IMR-90 (cell line): ENCODE measurements at regions not wholly inside any gene's neighbourhood (a gene's known extent, or its start where the extent isn't known, plus 50 kb on each side); places are given as distances from the start of the nearest gene placed in this dataset.

ENCODE experiments used
- ATAC-seq: fragments of 200-7000 bp; cut with Tn5 transposase; 2 replicates; pipeline ENCODE4 v1.9.1; 2020; ENCODE audit warnings: low read depth, mild to moderate bottlenecking, moderate library complexity
- BruUV-seq: library from RNA; stranded (reverse); fragments of 400-500 nt; replicated peaks from 2 replicates; lab custom pipeline; 2021; lab: Mats Ljungman, UMichigan
- CTCF ChIA-PET: fragments of 300-600 bp; formaldehyde crosslinking; extraction: SDS; loops from one replicate; lab custom pipeline; 2021; ENCODE audit warnings: antibody characterized with exemption; lab: Yijun Ruan, JAX
- POLR2A ChIA-PET: fragments of 300-600 bp; sonication (Branson Sonifier 250); formaldehyde crosslinking; loops from one replicate; lab custom pipeline; 2022; ENCODE audit warnings: antibody characterized with exemption; ENCODE audit not compliant: unreplicated experiment; lab: Charles Lee
- DNase-seq: peaks from one replicate; pipeline ENCODE4 v3.0.0; 2013
- H2AFZ ChIP-seq: replicated peaks from 2 replicates; pipeline ENCODE3; 2013; ENCODE audit warnings: low read length, mild to moderate bottlenecking; ENCODE audit not compliant: poor library complexity
- H2AK5ac ChIP-seq: 2 replicates; pipeline ENCODE4 v1.6.1; 2013; ENCODE audit warnings: low read depth, low read length, inconsistent platforms
- H2AK9ac ChIP-seq: replicated peaks from 2 replicates; pipeline ENCODE3; 2013; ENCODE audit warnings: mild to moderate bottlenecking, low read depth, low read length, moderate library complexity; ENCODE audit not compliant: poor library complexity
- H2BK120ac ChIP-seq: 2 replicates; pipeline ENCODE4 v1.6.1; 2013; ENCODE audit warnings: low read depth, low read length, inconsistent platforms
- H2BK15ac ChIP-seq: 3 replicates; pipeline ENCODE4 v1.6.1; 2013; ENCODE audit warnings: low read depth, low read length, inconsistent platforms
- H2BK20ac ChIP-seq: 2 replicates; pipeline ENCODE4 v1.6.1; 2013; ENCODE audit warnings: low read depth, mild to moderate bottlenecking, inconsistent platforms, low read length, moderate library complexity
- H2BK5ac ChIP-seq: 2 replicates; pipeline ENCODE4 v1.6.1; 2013; ENCODE audit warnings: mild to moderate bottlenecking, low read depth, low read length, inconsistent platforms; ENCODE audit not compliant: poor library complexity, severe bottlenecking
- H3K14ac ChIP-seq: replicated peaks from 2 replicates; pipeline ENCODE4 v1.6.1; 2013; ENCODE audit warnings: low read depth, low read length, inconsistent platforms
- H3K18ac ChIP-seq: 2 replicates; pipeline ENCODE4 v1.6.1; 2013; ENCODE audit warnings: low read depth, low read length, control low read depth
- H3K23ac ChIP-seq: 2 replicates; pipeline ENCODE4 v1.6.1; 2013; ENCODE audit warnings: low read depth, low read length, inconsistent platforms
- H3K27ac ChIP-seq: 2 replicates; pipeline ENCODE4 v1.5.1; 2013; ENCODE audit warnings: mild to moderate bottlenecking, control low read depth, low read length; ENCODE audit not compliant: insufficient read depth
- H3K27me3 ChIP-seq: 2 replicates; pipeline ENCODE4 v1.6.1; 2013; ENCODE audit warnings: low read length; ENCODE audit not compliant: control insufficient read depth, insufficient read depth
- H3K36me3 ChIP-seq: 2 replicates; pipeline ENCODE4 v1.6.1; 2013; ENCODE audit warnings: low read length, mixed read lengths; ENCODE audit not compliant: control insufficient read depth, insufficient read depth
- H3K4ac ChIP-seq: 2 replicates; pipeline ENCODE4 v1.6.1; 2013; ENCODE audit warnings: low read depth, low read length, inconsistent platforms
- H3K4me1 ChIP-seq: 2 replicates; pipeline ENCODE4 v1.6.1; 2013; ENCODE audit warnings: low read length, mixed read lengths; ENCODE audit not compliant: control insufficient read depth, insufficient read depth
- H3K4me2 ChIP-seq: 2 replicates; pipeline ENCODE4 v1.6.1; 2013; ENCODE audit warnings: low read depth, mild to moderate bottlenecking, control low read depth, low read length, moderate library complexity
- H3K4me3 ChIP-seq: 2 replicates; pipeline ENCODE4 v1.5.1; 2013; ENCODE audit warnings: low read depth, mild to moderate bottlenecking, control low read depth, low read length, moderate library complexity; ENCODE audit not compliant: insufficient read depth
- H3K56ac ChIP-seq: 2 replicates; pipeline ENCODE4 v1.6.1; 2013; ENCODE audit warnings: low read length, inconsistent platforms; ENCODE audit not compliant: insufficient read depth; ENCODE audit errors: extremely low read depth
- H3K79me1 ChIP-seq, 2 experiments: 2 replicates each; pipeline ENCODE4 v1.6.1; 2013; ENCODE audit warnings: low read length in 2 of 2, inconsistent platforms in 1 of 2, low read depth in 1 of 2
- H3K9ac ChIP-seq: 2 replicates; pipeline ENCODE4 v1.6.1; 2013; ENCODE audit warnings: low read depth, low read length, control low read depth
- H3K9me1 ChIP-seq: 2 replicates; pipeline ENCODE4 v1.6.1; 2013; ENCODE audit warnings: low read length, inconsistent platforms; ENCODE audit not compliant: insufficient read depth
- H3K9me3 ChIP-seq: 2 replicates; pipeline ENCODE4 v1.6.1; 2013; ENCODE audit warnings: low read length; ENCODE audit not compliant: control insufficient read depth, insufficient read depth
- H4K20me1 ChIP-seq: 2 replicates; pipeline ENCODE4 v1.6.1; 2013; ENCODE audit warnings: low read length, inconsistent platforms; ENCODE audit not compliant: insufficient read depth
- H4K5ac ChIP-seq: 2 replicates; pipeline ENCODE4 v1.6.1; 2013; ENCODE audit warnings: mild to moderate bottlenecking, low read depth, low read length, control low read depth
- H4K8ac ChIP-seq, 2 experiments: 2 replicates each; pipeline ENCODE4 v1.6.1; 2013; ENCODE audit warnings: low read depth in 2 of 2, low read length in 2 of 2, control low read depth in 1 of 2, inconsistent platforms in 1 of 2
- H4K91ac ChIP-seq: 2 replicates; pipeline ENCODE4 v1.6.1; 2013; ENCODE audit warnings: low read depth, low read length, inconsistent platforms; ENCODE audit not compliant: insufficient read depth
- BHLHE40 ChIP-seq: fragments of 150-350 bp; IDR thresholded peaks from 2 replicates; pipeline ENCODE4 v1.6.1; 2016; ENCODE audit warnings: mild to moderate bottlenecking, low read depth, low read length
- CHD1 ChIP-seq: IDR thresholded peaks from 2 replicates; pipeline ENCODE4 v1.6.1; 2012; ENCODE audit warnings: low read depth, low read length, improper control_type of control experiment
- CTCF ChIP-seq: conservative IDR thresholded peaks from 2 replicates; pipeline ENCODE4 v1.5.1; 2012; ENCODE audit warnings: mild to moderate bottlenecking, low read depth, low read length, improper control_type of control experiment
- MAZ ChIP-seq: IDR thresholded peaks from 2 replicates; pipeline ENCODE4 v1.6.1; 2012; ENCODE audit warnings: low read depth, mild to moderate bottlenecking, low read length, improper control_type of control experiment, moderate library complexity, borderline replicate concordance
- MXI1 ChIP-seq: IDR thresholded peaks from 2 replicates; pipeline ENCODE4 v1.6.1; 2012; ENCODE audit warnings: low read depth, mild to moderate bottlenecking, low read length, moderate library complexity, borderline replicate concordance
- POLR2A ChIP-seq: IDR thresholded peaks from 2 replicates; pipeline ENCODE4 v1.6.1; 2012; ENCODE audit warnings: mild to moderate bottlenecking, low read depth, low read length
- RAD21 ChIP-seq: IDR thresholded peaks from 2 replicates; pipeline ENCODE4 v1.6.1; 2012; ENCODE audit warnings: low read length, improper control_type of control experiment
- RCOR1 ChIP-seq: IDR thresholded peaks from 2 replicates; pipeline ENCODE4 v1.6.1; 2012; ENCODE audit warnings: mild to moderate bottlenecking, low read length, improper control_type of control experiment; ENCODE audit not compliant: insufficient replicate concordance
- dilution Hi-C: fragments of 300-500 bp; cut with HindIII; formaldehyde crosslinking; loops from one replicate; pipeline ENCODE4 v1.14.3; 2018; ENCODE audit warnings: low sequenced_read_pairs; ENCODE audit not compliant: unreplicated experiment
- in situ Hi-C: fragments of 300-500 bp; cut with MboI; formaldehyde crosslinking; loops from 3 replicates; pipeline ENCODE4 v1.14.3; 2019; ENCODE audit warnings: low sequenced_read_pairs, inconsistent platforms, mixed read lengths
- intact Hi-C: fragments of 100-400 bp; cut with micrococcal nuclease; formaldehyde crosslinking; loops from 2 replicates; pipeline ENCODE4 v1.10.0; 2022

DNA sequence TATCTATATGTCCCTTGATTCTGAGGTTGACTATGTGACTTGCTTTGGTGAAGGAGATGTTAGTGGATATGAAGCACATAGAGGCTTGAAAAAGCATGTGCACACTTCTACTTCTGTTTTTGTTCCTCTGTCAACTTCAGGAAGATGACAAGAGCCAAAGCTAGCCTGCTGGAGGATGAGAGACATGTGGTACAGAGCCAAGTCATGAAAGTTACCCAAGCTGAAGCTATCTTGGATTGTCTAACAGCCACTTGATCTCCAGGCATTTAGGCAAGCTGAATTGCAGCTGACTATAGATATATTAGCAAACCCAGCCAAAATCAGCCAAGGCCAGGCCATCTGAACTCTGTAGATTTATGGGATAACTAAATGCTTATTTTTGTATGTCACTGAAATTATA, 70.8 kb upstream of the DYNLT3 start:
- ATAC-seq (no peak), DNase-seq (no peak)
- Histone ChIP-seq H2AK5ac (no peak overlapping the region), H2BK5ac (no peak overlapping the region), H3K9me3 (peaks cover 7% of the 10 kb centered on the region), H2AK9ac (no peak overlapping the region), H3K14ac (no peak overlapping the region), H2BK20ac (no peak overlapping the region), H3K27ac (no peak overlapping the region), H2AFZ (no peak overlapping the region), H3K4me1 (no peaks in the 10 kb centered on the region), H3K23ac (no peak overlapping the region), H3K36me3 (no peaks in the 10 kb centered on the region), H4K20me1 (no peaks in the 10 kb centered on the region), H3K4me3 (no peak overlapping the region), H3K9me1 (no peaks in the 10 kb centered on the region), H4K5ac (no peak overlapping the region), H3K9ac (no peak overlapping the region), H3K27me3 (0 out of 2 replicates have a peak, but pooled peaks cover 2% of the 10 kb centered on the region), H4K91ac (no peak overlapping the region), H4K8ac (no peak overlapping the region), H2BK15ac (no peak overlapping the region), H2BK120ac (no peak overlapping the region), H3K4me2 (no peak overlapping the region), H3K56ac (no peak overlapping the region), H3K79me1 (no peaks in the 10 kb centered on the region), H3K4ac (no peak overlapping the region), H3K18ac (no peak overlapping the region)
- TF ChIP-seq MXI1, result no peak
- no peak for TF ChIP-seq CTCF
- no peak for TF ChIP-seq BHLHE40
- TF ChIP-seq RAD21, result no peak
- no peak for TF ChIP-seq POLR2A
- TF ChIP-seq CHD1, result no peak
- no peak for TF ChIP-seq RCOR1
- TF ChIP-seq MAZ, result no peak
- no TSS peak for BruUV-seq
- dilution Hi-C loops, result no loop called here
- in situ Hi-C loops, result no loop called here
- ChIA-PET POLR2A (no interaction called here), CTCF (no interaction called here)
- intact Hi-C loops, result no loop called here
